Pancreas (tissue), 10 donors: ENCODE measurements at regions not wholly inside any gene's neighbourhood (a gene's known extent, or its start where the extent isn't known, plus 50 kb on each side); places are given as distances from the start of the nearest gene placed in this dataset.

Experiments used
- ATAC-seq, 4 donors: fragments of 200-7000 bp; cut with Tn5 transposase; one replicate each; pipeline versions ENCODE4 v1.8.0 to v1.9.1; 2020; ENCODE audit warnings: mild to moderate bottlenecking in 4 of 4, moderate library complexity in 4 of 4
- DNase-seq, 6 donors: peaks; one replicate each; pipeline ENCODE4 v3.0.0-alpha.2; 2020
- FAIRE-seq: peaks from 2 replicates; lab custom pipeline; 2012; peaks lifted over from hg19 to GRCh38; lab: Jason Lieb, UNC
- H3K27ac ChIP-seq, 4 donors: fragments of 200-600 bp; sonication (generic); 1 replicate in 3 of 4; 2 replicates in 1 of 4; pipeline versions ENCODE4 v1.5.0 to v1.8.0; 2020
- H3K27me3 ChIP-seq, 4 donors: fragments of 200-600 bp; one replicate each; pipeline ENCODE4 v1.8.0; 2021
- H3K36me3 ChIP-seq, 3 donors: fragments of 200-600 bp; sonication (generic) in 1 of 3; one replicate each; pipeline versions ENCODE4 v1.5.0 to v1.8.0; 2020 to 2021
- H3K4me1 ChIP-seq, 3 donors: fragments of 200-600 bp; one replicate each; pipeline ENCODE4 v1.8.0; 2021
- H3K4me3 ChIP-seq, 4 donors: fragments of 200-600 bp; sonication (generic) in 2 of 4; one replicate each; pipeline versions ENCODE4 v1.5.0 to v1.8.0; 2020 to 2021
- H3K9me3 ChIP-seq, 4 donors: fragments of 200-600 bp; one replicate each; pipeline ENCODE4 v1.8.0; 2021
- WGBS, 2 donors: extraction: QIAGEN DNeasy Blood & Tissue Kit; methylation state at CpG; one replicate each; pipeline ENCODE4 v1.1.7; 2013; 5-methylcytosine and 5-hydroxymethylcytosine counted together
- intact Hi-C, 3 donors: fragments of 100-400 bp; cut with DNase I; formaldehyde crosslinking; loops; one replicate each; pipeline versions ENCODE4 v1.11.1 to v1.14.2; 2022
- TF ChIP-seq, protein P1 (sequence below), 4 donors: fragments of 200-600 bp; sonication (generic) in 3 of 4; IDR thresholded peaks; one replicate each; pipeline versions ENCODE4 v1.5.0 to v1.8.0; 2021; ENCODE audit warnings: antibody characterized with exemption in 4 of 4
- donor health status: healthy with polysubstance abuse.
- donor health status: DM: no; HTN: no; CAD: no; lungs with moderate emphysema.
- donor health status: DM: no; HTN: no; CAD: no.
- donor health status: control.
- donor health status: control.
- donor health status: Bipolar disorder and iron deficiency.
- donor health status: DM: yes; HTN: yes; CAD: no.
- donor health status: DM: no; HTN: no; CAD: no.
- donor health status: DM: no; HTN: no; CAD: no.
- donor health status: DM: yes; HTN: yes; CAD: no.

DNA sequence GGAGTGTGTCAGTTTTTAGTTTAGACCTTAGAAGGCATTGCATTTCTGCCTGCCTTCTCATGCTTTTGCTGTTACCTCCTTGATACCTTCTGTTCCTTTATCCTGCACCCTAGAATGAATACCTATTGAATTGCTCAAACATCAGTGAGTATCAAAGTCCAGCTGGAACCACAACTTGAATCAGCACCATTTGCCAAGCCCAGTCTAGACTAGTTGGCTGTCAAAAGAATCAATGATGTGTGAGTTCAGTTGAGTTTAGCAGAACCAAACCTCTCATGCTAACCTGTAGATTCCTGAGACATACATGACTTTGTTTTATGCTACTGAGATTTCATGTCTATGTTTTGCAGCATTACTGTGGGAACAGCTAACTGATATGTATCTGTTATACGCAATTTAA, 116.6 kb downstream of the FAM170A start:
- DNase-seq: no peak
- Histone ChIP-seq H3K27me3 (no peaks in the 10 kb centered on the region), H3K9me3 (no peaks in the 10 kb centered on the region), H3K4me1 (no peaks in the 10 kb centered on the region), H3K4me3 (no peak overlapping the region), H3K36me3 (no peaks in the 10 kb centered on the region), H3K27ac (no peak overlapping the region)
- TF ChIP-seq, protein P1, sequence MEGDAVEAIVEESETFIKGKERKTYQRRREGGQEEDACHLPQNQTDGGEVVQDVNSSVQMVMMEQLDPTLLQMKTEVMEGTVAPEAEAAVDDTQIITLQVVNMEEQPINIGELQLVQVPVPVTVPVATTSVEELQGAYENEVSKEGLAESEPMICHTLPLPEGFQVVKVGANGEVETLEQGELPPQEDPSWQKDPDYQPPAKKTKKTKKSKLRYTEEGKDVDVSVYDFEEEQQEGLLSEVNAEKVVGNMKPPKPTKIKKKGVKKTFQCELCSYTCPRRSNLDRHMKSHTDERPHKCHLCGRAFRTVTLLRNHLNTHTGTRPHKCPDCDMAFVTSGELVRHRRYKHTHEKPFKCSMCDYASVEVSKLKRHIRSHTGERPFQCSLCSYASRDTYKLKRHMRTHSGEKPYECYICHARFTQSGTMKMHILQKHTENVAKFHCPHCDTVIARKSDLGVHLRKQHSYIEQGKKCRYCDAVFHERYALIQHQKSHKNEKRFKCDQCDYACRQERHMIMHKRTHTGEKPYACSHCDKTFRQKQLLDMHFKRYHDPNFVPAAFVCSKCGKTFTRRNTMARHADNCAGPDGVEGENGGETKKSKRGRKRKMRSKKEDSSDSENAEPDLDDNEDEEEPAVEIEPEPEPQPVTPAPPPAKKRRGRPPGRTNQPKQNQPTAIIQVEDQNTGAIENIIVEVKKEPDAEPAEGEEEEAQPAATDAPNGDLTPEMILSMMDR (IDR thresholded peaks at IDR 0.05): no peak
- FAIRE-seq: no peak
- ATAC-seq: peak in 1 of 4 donors; percentile 37
- WGBS, 2 donors: 77 to 84% methylated on average over 1 of the region's 1 CpG
- intact Hi-C loops: loop anchor here in 1 of 3 donors (10.0 kb wide), 1 partner anchor 161 kb away; no protein-coding TSS in a partner anchor

DNA sequence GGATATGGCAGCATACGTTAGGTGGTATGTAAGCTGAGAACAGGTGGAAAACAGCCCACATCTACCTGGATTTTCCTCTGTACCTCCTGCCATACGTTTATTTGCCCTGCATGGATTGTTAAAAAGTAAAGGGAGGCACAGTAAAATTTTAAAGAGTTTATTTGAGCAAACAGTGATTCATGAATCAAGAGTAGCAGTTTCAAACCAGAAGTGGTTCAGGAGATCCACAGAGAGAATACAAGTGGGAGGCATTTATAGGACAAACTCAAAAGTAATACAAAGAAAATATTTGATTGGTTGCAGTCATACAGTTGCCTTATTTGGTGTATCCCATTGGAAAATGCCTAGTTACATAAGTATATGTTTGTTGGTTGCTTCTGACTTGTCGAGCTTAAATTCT, 117.6 kb downstream of the FAM170A start:
- no peak overlapping the region for H3K27ac ChIP-seq
- no peak for DNase-seq
- no peak for ATAC-seq
- FAIRE-seq: no peak
- H3K4me1 ChIP-seq: no peaks in the 10 kb centered on the region
- no peaks in the 10 kb centered on the region for H3K27me3 ChIP-seq
- 54 to 62% methylated on average over 3 of the region's 3 CpGs for WGBS, 2 donors
- no peak overlapping the region for H3K4me3 ChIP-seq
- intact Hi-C loops: loop anchor here in 1 of 3 donors (10.0 kb wide), 1 partner anchor 162 kb away; no protein-coding TSS in a partner anchor
- no peaks in the 10 kb centered on the region for H3K36me3 ChIP-seq
- TF ChIP-seq, protein P1 (IDR thresholded peaks at IDR 0.05): no peak
- no peaks in the 10 kb centered on the region for H3K9me3 ChIP-seq

- DNase-seq (peak in 1 of 6 donors; percentile 35), FAIRE-seq (no peak), ATAC-seq (no peak)
- H3K27ac ChIP-seq: no peak overlapping the region
- H3K4me3 ChIP-seq: no peak overlapping the region
- H3K36me3 ChIP-seq: no peaks in the 10 kb centered on the region
- TF ChIP-seq, protein P1 (IDR thresholded peaks at IDR 0.05): no peak
- H3K27me3 ChIP-seq: no peaks in the 10 kb centered on the region
- intact Hi-C loops: no loop called here
- H3K4me1 ChIP-seq: no peaks in the 10 kb centered on the region
- no peaks in the 10 kb centered on the region for H3K9me3 ChIP-seq
- WGBS, 2 donors: 91 to 95% methylated on average over 24 of the region's 24 CpGs
Measured at GRCh38 chr5:119750887-119751733, 121.8 kb downstream of the FAM170A start.

- TF ChIP-seq, protein P1 (IDR thresholded peaks at IDR 0.05): no peak
- no peak for FAIRE-seq
Measured at GRCh38 chr5:119751734-119752094, 122.4 kb downstream of the FAM170A start.

More at GRCh38 chr5:119751734-119752094, 122.4 kb downstream of the FAM170A start:
- ATAC-seq (no peak), DNase-seq (no peak)
- WGBS, 2 donors: 72 to 77% methylated on average over 6 of the region's 6 CpGs
- no peaks in the 10 kb centered on the region for H3K4me1 ChIP-seq
- no peaks in the 10 kb centered on the region for H3K27me3 ChIP-seq
- no peaks in the 10 kb centered on the region for H3K9me3 ChIP-seq
- no peak overlapping the region for H3K27ac ChIP-seq
- no peak overlapping the region for H3K4me3 ChIP-seq
- H3K36me3 ChIP-seq: no peaks in the 10 kb centered on the region
- intact Hi-C loops: no loop called here
